GM12874 (cell line): ENCODE measurements at regions not wholly inside any gene's neighbourhood (a gene's known extent, or its start where the extent isn't known, plus 50 kb on each side); places are given as distances from the start of the nearest gene placed in this dataset.

Experiments
- CTCF ChIP-seq: IDR thresholded peaks from 2 replicates; pipeline ENCODE4 v1.5.1; 2011; ENCODE audit warnings: low read depth, mild to moderate bottlenecking, control low read depth, low read length, moderate library complexity; ENCODE audit not compliant: insufficient read depth

GRCh38 chr12:104870797-104871196, 87.3 kb downstream of the SLC41A2 start:
- TF ChIP-seq CTCF = no peak

- no peak for TF ChIP-seq CTCF
Measured at GRCh38 chr12:104866291-104866690, 91.8 kb downstream of the SLC41A2 start.

- no peak for TF ChIP-seq CTCF
Measured at GRCh38 chr12:104865080-104865479, 93.0 kb downstream of the SLC41A2 start.

- no peak for TF ChIP-seq CTCF
Measured at GRCh38 chr12:104864668-104865067, 93.4 kb downstream of the SLC41A2 start.

- no peak for TF ChIP-seq CTCF
Measured at GRCh38 chr12:104863296-104863948, 94.7 kb downstream of the SLC41A2 start.

- no peak for TF ChIP-seq CTCF
Measured at GRCh38 chr12:104858611-104859543, 99.2 kb downstream of the SLC41A2 start.

GRCh38 chr12:104856531-104856930, 101.6 kb downstream of the SLC41A2 start:
- no peak for TF ChIP-seq CTCF
